ENCODE measurements at regions not wholly inside any gene's neighbourhood (a gene's known extent, or its start where the extent isn't known, plus 50 kb on each side); places are given as distances from the start of the nearest gene placed in this dataset.

DNA sequence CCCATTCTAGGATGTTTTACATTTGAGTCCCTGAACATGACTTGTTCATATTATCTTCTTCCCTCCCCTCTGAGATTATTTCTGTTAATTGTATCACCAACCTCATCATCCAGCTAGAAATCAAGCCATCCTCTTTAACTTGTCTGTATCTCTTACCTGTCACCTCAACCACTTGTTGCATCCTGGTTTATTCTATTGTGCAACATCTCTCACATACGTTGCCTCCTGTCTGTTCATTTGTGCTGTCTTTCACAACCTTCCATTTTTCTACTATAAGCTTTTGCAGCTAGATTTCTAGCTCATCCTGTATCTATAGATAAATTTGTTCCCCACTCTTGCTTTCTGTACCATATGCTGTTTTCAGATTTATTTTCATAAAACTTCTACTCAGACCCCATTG is 183.7 kb downstream of the MCHR2 start:
- TF ChIP-seq SUZ12 (IDR thresholded peaks at IDR 0.05; ENCODE audit: extremely low read depth, insufficient read depth, insufficient read length) (no peak), ZNF274 (IDR thresholded peaks at IDR 0.05; ENCODE audit: low read depth, low read length) (no peak), YY1 (IDR thresholded peaks at IDR 0.05; ENCODE audit: insufficient read depth, insufficient read length) (no peak)
- Histone ChIP-seq H3K4me1 (ENCODE audit: insufficient read depth, insufficient read length) (no peaks in the 10 kb centered on the region), H3K36me3 (ENCODE audit: insufficient read depth, insufficient read length, low read length) (no peaks in the 10 kb centered on the region), H3K9me3 (ENCODE audit: insufficient read depth, low read length) (no peaks in the 10 kb centered on the region), H3K9ac (ENCODE audit: insufficient read length, low read depth) (no peak overlapping the region), H3K4me3 (ENCODE audit: insufficient read length, low read depth) (no peak overlapping the region), H3K27me3 (ENCODE audit: insufficient read depth, insufficient read length) (no peaks in the 10 kb centered on the region)
- no peak for DNase-seq (ENCODE audit: low read depth, low spot score)

DNA sequence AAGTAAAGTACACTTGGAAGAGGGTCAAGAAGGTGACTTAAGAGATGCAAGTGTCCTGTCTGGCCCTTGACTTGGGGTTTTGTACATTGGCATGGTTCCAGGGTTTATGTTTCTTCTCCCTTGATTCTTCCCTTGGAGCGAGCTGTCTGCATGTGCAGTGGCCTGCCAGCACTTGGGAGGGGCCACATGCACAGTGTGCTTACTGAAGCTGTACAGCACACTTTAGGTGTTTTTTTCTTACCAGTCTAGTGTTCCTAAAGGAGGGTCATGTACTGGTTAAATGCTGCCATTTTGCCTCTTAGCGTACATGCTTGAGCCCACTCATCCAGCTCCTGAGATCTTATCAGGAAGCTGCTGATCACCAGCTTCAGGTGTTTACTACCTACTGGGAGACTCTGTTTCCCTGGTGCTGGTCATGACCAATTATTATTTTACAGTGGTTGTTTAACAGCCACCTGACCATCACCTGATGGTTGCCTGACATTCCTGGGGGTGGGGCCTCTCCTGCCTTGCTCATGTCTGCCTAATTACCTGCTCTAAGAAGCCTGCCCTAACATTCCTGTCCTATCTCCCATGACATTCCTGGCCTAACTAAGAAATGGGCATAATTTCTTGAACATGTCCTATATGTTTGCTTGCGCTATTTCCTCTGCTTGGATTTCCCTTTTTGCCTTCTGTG is 182.9 kb downstream of the MCHR2 start:
- H3K4me3 ChIP-seq (ENCODE audit: insufficient read length, low read depth), result no peak overlapping the region
- no peak overlapping the region for H3K9ac ChIP-seq (ENCODE audit: insufficient read length, low read depth)
- no peak for DNase-seq (ENCODE audit: low read depth, low spot score)
- no peaks in the 10 kb centered on the region for H3K36me3 ChIP-seq (ENCODE audit: insufficient read depth, insufficient read length, low read length)
- no peak for TF ChIP-seq SUZ12 (IDR thresholded peaks at IDR 0.05; ENCODE audit: extremely low read depth, insufficient read depth, insufficient read length)
- no peak for TF ChIP-seq ZNF274 (IDR thresholded peaks at IDR 0.05; ENCODE audit: low read depth, low read length)
- no peak for TF ChIP-seq YY1 (IDR thresholded peaks at IDR 0.05; ENCODE audit: insufficient read depth, insufficient read length)
- no peaks in the 10 kb centered on the region for H3K4me1 ChIP-seq (ENCODE audit: insufficient read depth, insufficient read length)
- no peaks in the 10 kb centered on the region for H3K9me3 ChIP-seq (ENCODE audit: insufficient read depth, low read length)
- H3K27me3 ChIP-seq (ENCODE audit: insufficient read depth, insufficient read length), result no peaks in the 10 kb centered on the region

DNA sequence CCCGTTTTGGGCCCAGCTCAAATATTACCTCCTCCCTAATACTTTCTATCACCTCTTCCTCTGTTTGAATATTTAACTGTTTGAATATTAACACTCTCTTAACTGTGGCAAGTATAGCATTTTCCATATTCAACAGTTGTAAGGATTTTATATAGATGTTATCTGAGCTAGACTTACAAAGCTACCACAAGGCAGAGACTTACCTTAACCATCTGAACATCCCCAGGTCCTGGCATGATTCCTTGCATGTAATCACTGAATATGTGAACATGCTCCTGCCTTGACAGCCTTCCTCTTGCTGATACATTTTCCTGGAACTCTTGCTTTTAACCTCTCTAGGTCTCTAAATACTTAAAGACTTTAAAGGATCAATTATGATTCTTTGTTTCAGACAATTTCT is 182.4 kb downstream of the MCHR2 start:
- TF ChIP-seq YY1 (IDR thresholded peaks at IDR 0.05; ENCODE audit: insufficient read depth, insufficient read length), result no peak
- no peak for TF ChIP-seq SUZ12 (IDR thresholded peaks at IDR 0.05; ENCODE audit: extremely low read depth, insufficient read depth, insufficient read length)
- TF ChIP-seq ZNF274 (IDR thresholded peaks at IDR 0.05; ENCODE audit: low read depth, low read length), result no peak
- Histone ChIP-seq H3K4me3 (ENCODE audit: insufficient read length, low read depth) (no peak overlapping the region), H3K9me3 (ENCODE audit: insufficient read depth, low read length) (no peaks in the 10 kb centered on the region), H3K36me3 (ENCODE audit: insufficient read depth, insufficient read length, low read length) (no peaks in the 10 kb centered on the region), H3K4me1 (ENCODE audit: insufficient read depth, insufficient read length) (no peaks in the 10 kb centered on the region), H3K27me3 (ENCODE audit: insufficient read depth, insufficient read length) (no peaks in the 10 kb centered on the region), H3K9ac (ENCODE audit: insufficient read length, low read depth) (no peak overlapping the region)
- no peak for DNase-seq (ENCODE audit: low read depth, low spot score)

DNA sequence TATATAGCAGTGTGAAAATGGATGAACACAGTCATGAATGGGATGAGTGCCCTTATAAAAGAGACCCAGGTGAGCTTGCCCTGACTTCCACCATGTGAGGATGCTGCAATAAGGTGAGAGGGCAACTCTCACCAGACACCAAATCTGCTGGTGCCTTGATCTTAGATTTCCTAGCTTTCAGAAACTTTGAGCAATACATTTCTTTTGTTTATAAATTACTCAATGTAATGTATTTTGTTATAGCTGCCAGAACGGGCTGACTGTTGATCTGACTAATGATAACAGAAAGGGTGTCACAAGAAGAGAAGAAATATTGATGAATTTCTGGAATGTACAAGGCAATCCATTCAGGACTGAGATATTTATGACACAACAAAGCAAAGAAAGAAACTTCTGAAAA is 180.5 kb downstream of the MCHR2 start:
- Histone ChIP-seq H3K27me3 (ENCODE audit: insufficient read depth, insufficient read length) (no peaks in the 10 kb centered on the region), H3K9me3 (ENCODE audit: insufficient read depth, low read length) (no peaks in the 10 kb centered on the region), H3K4me1 (ENCODE audit: insufficient read depth, insufficient read length) (no peaks in the 10 kb centered on the region), H3K9ac (ENCODE audit: insufficient read length, low read depth) (no peak overlapping the region), H3K4me3 (ENCODE audit: insufficient read length, low read depth) (no peak overlapping the region), H3K36me3 (ENCODE audit: insufficient read depth, insufficient read length, low read length) (no peaks in the 10 kb centered on the region)
- TF ChIP-seq YY1 (IDR thresholded peaks at IDR 0.05; ENCODE audit: insufficient read depth, insufficient read length) (no peak), SUZ12 (IDR thresholded peaks at IDR 0.05; ENCODE audit: extremely low read depth, insufficient read depth, insufficient read length) (no peak), ZNF274 (IDR thresholded peaks at IDR 0.05; ENCODE audit: low read depth, low read length) (no peak)
- DNase-seq (ENCODE audit: low read depth, low spot score), result no peak

DNA sequence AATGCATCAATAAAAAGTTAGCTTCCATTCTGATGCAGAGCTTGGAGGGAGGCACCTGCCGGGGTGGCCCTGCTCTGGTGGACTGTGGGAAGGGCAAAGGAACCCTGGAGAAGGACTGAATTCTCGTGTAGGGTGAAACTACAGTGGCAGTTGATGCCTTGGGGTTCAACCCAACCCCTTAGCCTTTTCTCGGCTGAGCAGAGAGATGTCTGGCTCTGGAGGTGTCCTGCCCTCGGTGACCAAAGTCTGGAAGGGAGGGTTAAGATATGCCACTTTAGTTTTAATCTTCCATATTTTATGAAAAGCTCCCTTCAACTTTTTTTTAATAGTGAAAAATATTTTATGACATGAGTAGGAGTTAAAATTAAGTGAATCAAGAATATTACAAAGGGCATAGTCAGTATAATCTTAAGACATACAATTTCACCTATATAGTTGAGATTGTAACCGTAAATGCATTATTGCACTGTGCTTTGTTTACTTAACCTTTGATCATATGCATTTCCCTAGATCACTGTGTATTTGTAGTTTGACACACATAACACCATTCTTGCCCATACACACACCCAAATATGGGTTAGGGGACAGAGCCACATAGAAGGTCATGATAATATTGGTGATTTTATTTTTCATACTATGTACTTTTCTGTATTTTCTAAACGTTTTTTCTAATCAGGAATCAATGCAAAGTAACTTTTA is 179.6 kb downstream of the MCHR2 start:
- Histone ChIP-seq H3K4me1 (ENCODE audit: insufficient read depth, insufficient read length) (no peaks in the 10 kb centered on the region), H3K36me3 (ENCODE audit: insufficient read depth, insufficient read length, low read length) (no peaks in the 10 kb centered on the region), H3K9ac (ENCODE audit: insufficient read length, low read depth) (no peak overlapping the region), H3K27me3 (ENCODE audit: insufficient read depth, insufficient read length) (no peaks in the 10 kb centered on the region), H3K9me3 (ENCODE audit: insufficient read depth, low read length) (no peaks in the 10 kb centered on the region), H3K4me3 (ENCODE audit: insufficient read length, low read depth) (no peak overlapping the region)
- no peak for DNase-seq (ENCODE audit: low read depth, low spot score)
- TF ChIP-seq SUZ12 (IDR thresholded peaks at IDR 0.05; ENCODE audit: extremely low read depth, insufficient read depth, insufficient read length), result no peak

DNA sequence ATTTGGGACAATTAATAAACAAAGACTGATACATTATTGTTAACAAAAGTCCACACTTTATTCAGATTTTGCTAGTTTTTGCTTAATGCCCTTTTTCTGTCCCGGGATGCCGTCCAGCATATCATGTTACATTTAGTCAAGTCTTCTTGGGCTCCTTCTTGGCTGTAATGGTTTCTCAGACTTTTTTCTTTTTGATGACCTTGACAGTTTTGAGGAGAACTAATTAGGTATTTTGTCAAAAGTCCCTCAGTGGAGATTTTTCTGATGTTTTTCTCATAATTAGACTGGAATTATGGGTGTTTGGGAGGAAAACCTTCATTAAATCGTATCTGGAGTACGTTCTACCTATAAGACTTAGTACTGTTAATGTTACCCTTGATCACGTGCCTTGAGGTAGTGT is 177.2 kb downstream of the MCHR2 start:
- H3K4me1 ChIP-seq (ENCODE audit: insufficient read depth, insufficient read length), result no peaks in the 10 kb centered on the region
- DNase-seq (ENCODE audit: low read depth, low spot score), result no peak
- no peaks in the 10 kb centered on the region for H3K27me3 ChIP-seq (ENCODE audit: insufficient read depth, insufficient read length)
- TF ChIP-seq SUZ12 (IDR thresholded peaks at IDR 0.05; ENCODE audit: extremely low read depth, insufficient read depth, insufficient read length) (no peak), ZNF274 (IDR thresholded peaks at IDR 0.05; ENCODE audit: low read depth, low read length) (no peak), YY1 (IDR thresholded peaks at IDR 0.05; ENCODE audit: insufficient read depth, insufficient read length) (no peak)
- H3K4me3 ChIP-seq (ENCODE audit: insufficient read length, low read depth), result no peak overlapping the region
- H3K9ac ChIP-seq (ENCODE audit: insufficient read length, low read depth), result no peak overlapping the region
- no peaks in the 10 kb centered on the region for H3K9me3 ChIP-seq (ENCODE audit: insufficient read depth, low read length)
- H3K36me3 ChIP-seq (ENCODE audit: insufficient read depth, insufficient read length, low read length), result no peaks in the 10 kb centered on the region

DNA sequence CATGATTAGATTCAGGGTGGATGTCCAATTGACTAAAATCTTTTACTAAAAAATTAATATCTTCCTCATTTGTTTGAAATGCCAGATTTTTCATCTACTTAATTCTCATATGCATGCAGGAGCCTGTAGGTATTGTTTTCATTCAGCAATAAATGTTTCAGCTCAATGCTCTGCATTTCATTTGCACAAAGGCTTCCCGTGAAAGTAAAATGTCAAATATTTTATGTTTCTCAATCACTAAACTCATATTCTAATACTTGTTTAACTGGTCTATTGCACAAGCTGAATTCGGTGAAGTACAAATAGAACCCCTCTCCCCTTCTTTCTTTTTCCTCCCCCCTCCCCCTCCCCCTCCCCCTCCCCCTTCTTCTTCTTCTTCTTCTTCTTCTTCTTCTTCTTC is 175.9 kb downstream of the MCHR2 start:
- no peak overlapping the region for H3K9ac ChIP-seq (ENCODE audit: insufficient read length, low read depth)
- no peaks in the 10 kb centered on the region for H3K9me3 ChIP-seq (ENCODE audit: insufficient read depth, low read length)
- H3K4me3 ChIP-seq (ENCODE audit: insufficient read length, low read depth), result no peak overlapping the region
- no peaks in the 10 kb centered on the region for H3K4me1 ChIP-seq (ENCODE audit: insufficient read depth, insufficient read length)
- no peaks in the 10 kb centered on the region for H3K36me3 ChIP-seq (ENCODE audit: insufficient read depth, insufficient read length, low read length)
- DNase-seq (ENCODE audit: low read depth, low spot score), result no peak
- H3K27me3 ChIP-seq (ENCODE audit: insufficient read depth, insufficient read length), result no peaks in the 10 kb centered on the region
- TF ChIP-seq YY1 (IDR thresholded peaks at IDR 0.05; ENCODE audit: insufficient read depth, insufficient read length), result no peak
- no peak for TF ChIP-seq SUZ12 (IDR thresholded peaks at IDR 0.05; ENCODE audit: extremely low read depth, insufficient read depth, insufficient read length)
- no peak for TF ChIP-seq ZNF274 (IDR thresholded peaks at IDR 0.05; ENCODE audit: low read depth, low read length)
